HG02938 (cell line): ENCODE measurements at regions not wholly inside any gene's neighbourhood (a gene's known extent, or its start where the extent isn't known, plus 50 kb on each side); places are given as distances from the start of the nearest gene placed in this dataset.

Experiments used
- ATAC-seq: cut with Tn5 transposase; IDR thresholded peaks from one replicate; pipeline ENCODE4 v1.9.1; 2021; ENCODE audit warnings: mild to moderate bottlenecking, moderate library complexity; ENCODE audit not compliant: unreplicated experiment

- ATAC-seq: no peak
Measured at GRCh38 chr1:8204826-8205225, 113.1 kb upstream of the SLC45A1 start.

GRCh38 chr1:8203551-8203950, 114.4 kb upstream of the SLC45A1 start:
- ATAC-seq: no peak

- no peak for ATAC-seq
Measured at GRCh38 chr1:8203056-8203455, 114.9 kb upstream of the SLC45A1 start.

GRCh38 chr1:8202182-8202905, 115.6 kb upstream of the SLC45A1 start:
- no peak for ATAC-seq

GRCh38 chr1:8201331-8201861, 116.5 kb upstream of the SLC45A1 start:
- no peak for ATAC-seq

- no peak for ATAC-seq
Measured at GRCh38 chr1:8200317-8201115, 117.4 kb upstream of the SLC45A1 start.

GRCh38 chr1:8198522-8198921, 119.4 kb upstream of the SLC45A1 start:
- no peak for ATAC-seq

- no peak for ATAC-seq
Measured at GRCh38 chr1:8197493-8198282, 120.2 kb upstream of the SLC45A1 start.

- no peak for ATAC-seq
Measured at GRCh38 chr1:8194481-8195227, 123.3 kb upstream of the SLC45A1 start.

GRCh38 chr1:8193840-8194406, 124.0 kb upstream of the SLC45A1 start:
- no peak for ATAC-seq

- ATAC-seq: no peak
Measured at GRCh38 chr1:8191474-8191873, 126.4 kb upstream of the SLC45A1 start.

GRCh38 chr1:8189931-8190483, 127.9 kb upstream of the SLC45A1 start:
- ATAC-seq: no peak

GRCh38 chr1:8185400-8185799, 132.5 kb upstream of the SLC45A1 start:
- no peak for ATAC-seq

GRCh38 chr1:8184301-8184700, 133.6 kb upstream of the SLC45A1 start:
- no peak for ATAC-seq

GRCh38 chr1:8182034-8182761, 135.7 kb upstream of the SLC45A1 start:
- peak; percentile 49 for ATAC-seq

- no peak for ATAC-seq
Measured at GRCh38 chr1:8179132-8179793, 138.7 kb upstream of the SLC45A1 start.

GRCh38 chr1:8176279-8176678, 141.6 kb upstream of the SLC45A1 start:
- no peak for ATAC-seq

GRCh38 chr1:8174807-8175206, 143.1 kb upstream of the SLC45A1 start:
- no peak for ATAC-seq
